MM.1S (cell line): ENCODE measurements at regions not wholly inside any gene's neighbourhood (a gene's known extent, or its start where the extent isn't known, plus 50 kb on each side); places are given as distances from the start of the nearest gene placed in this dataset.

ENCODE experiments used
- DNase-seq: peaks from one replicate; pipeline ENCODE4 v3.0.0-alpha.2; 2015
- H2AFZ ChIP-seq: fragments of 300-600 bp; sonication (generic); 2 replicates; pipeline ENCODE4 v1.6.0; 2016; ENCODE audit warnings: antibody characterized with exemption, low read length
- H3F3A ChIP-seq: fragments of 300-600 bp; sonication (generic); 2 replicates; pipeline ENCODE4 v1.6.1; 2016; ENCODE audit warnings: mild to moderate bottlenecking, antibody characterized with exemption, low read length, moderate library complexity, mixed read lengths; ENCODE audit not compliant: insufficient read depth
- H3K27ac ChIP-seq: fragments of 300-600 bp; sonication (generic); 2 replicates; pipeline ENCODE4 v1.5.1; 2016; ENCODE audit warnings: mild to moderate bottlenecking, low read length
- H3K27me3 ChIP-seq: fragments of 300-600 bp; sonication (generic); replicated peaks from 2 replicates; pipeline ENCODE4 v1.6.0; 2016; ENCODE audit warnings: low read length; ENCODE audit not compliant: insufficient read depth
- H3K36me3 ChIP-seq: fragments of 300-600 bp; sonication (generic); replicated peaks from 2 replicates; pipeline ENCODE4 v1.6.1; 2016; ENCODE audit warnings: mild to moderate bottlenecking, low read length, mixed read lengths; ENCODE audit not compliant: insufficient read depth
- H3K4me1 ChIP-seq: fragments of 300-600 bp; sonication (generic); 2 replicates; pipeline ENCODE4 v1.6.1; 2016; ENCODE audit warnings: low read length, mixed read lengths
- H3K4me2 ChIP-seq: fragments of 300-600 bp; sonication (generic); 2 replicates; pipeline ENCODE4 v1.6.0; 2016; ENCODE audit warnings: low read depth, low read length
- H3K4me3 ChIP-seq: fragments of 300-600 bp; sonication (generic); 2 replicates; pipeline ENCODE4 v1.5.1; 2016; ENCODE audit warnings: low read length, mixed read lengths
- H3K79me2 ChIP-seq: fragments of 300-600 bp; sonication (generic); 2 replicates; pipeline ENCODE4 v1.6.1; 2016; ENCODE audit warnings: mixed run types, low read length, mixed read lengths
- H3K9ac ChIP-seq: fragments of 300-600 bp; sonication (generic); 2 replicates; pipeline ENCODE4 v1.6.1; 2016; ENCODE audit warnings: low read length, mixed read lengths
- H3K9me2 ChIP-seq: fragments of 300-600 bp; sonication (generic); replicated peaks from 2 replicates; pipeline ENCODE4 v1.6.1; 2016; ENCODE audit warnings: mild to moderate bottlenecking, low read length, mixed read lengths; ENCODE audit not compliant: insufficient read depth
- H3K9me3 ChIP-seq: fragments of 300-600 bp; sonication (generic); replicated peaks from 2 replicates; pipeline ENCODE4 v1.6.1; 2016; ENCODE audit warnings: mild to moderate bottlenecking, low read length, mixed read lengths; ENCODE audit not compliant: insufficient read depth
- H4K20me1 ChIP-seq: fragments of 300-600 bp; sonication (generic); 2 replicates; pipeline ENCODE4 v1.6.1; 2016; ENCODE audit warnings: mild to moderate bottlenecking, low read length, moderate library complexity, mixed read lengths; ENCODE audit not compliant: insufficient read depth
- EZH2 ChIP-seq: fragments of 300-600 bp; sonication (generic); optimal IDR thresholded peaks from 2 replicates; pipeline ENCODE3; 2017; ENCODE audit warnings: low read depth, mild to moderate bottlenecking, antibody characterized with exemption, low read length, mixed read lengths
- EZH2phosphoT487 ChIP-seq: fragments of 300-600 bp; sonication (generic); IDR thresholded peaks from 2 replicates; pipeline ENCODE4 v1.6.1; 2018; ENCODE audit warnings: antibody characterized with exemption, low read length
- TF ChIP-seq, protein P1 (sequence below): fragments of 300-600 bp; sonication (generic); IDR thresholded peaks from 2 replicates; pipeline ENCODE4 v1.5.1; 2016; ENCODE audit warnings: antibody characterized with exemption, low read length, mixed read lengths

DNA sequence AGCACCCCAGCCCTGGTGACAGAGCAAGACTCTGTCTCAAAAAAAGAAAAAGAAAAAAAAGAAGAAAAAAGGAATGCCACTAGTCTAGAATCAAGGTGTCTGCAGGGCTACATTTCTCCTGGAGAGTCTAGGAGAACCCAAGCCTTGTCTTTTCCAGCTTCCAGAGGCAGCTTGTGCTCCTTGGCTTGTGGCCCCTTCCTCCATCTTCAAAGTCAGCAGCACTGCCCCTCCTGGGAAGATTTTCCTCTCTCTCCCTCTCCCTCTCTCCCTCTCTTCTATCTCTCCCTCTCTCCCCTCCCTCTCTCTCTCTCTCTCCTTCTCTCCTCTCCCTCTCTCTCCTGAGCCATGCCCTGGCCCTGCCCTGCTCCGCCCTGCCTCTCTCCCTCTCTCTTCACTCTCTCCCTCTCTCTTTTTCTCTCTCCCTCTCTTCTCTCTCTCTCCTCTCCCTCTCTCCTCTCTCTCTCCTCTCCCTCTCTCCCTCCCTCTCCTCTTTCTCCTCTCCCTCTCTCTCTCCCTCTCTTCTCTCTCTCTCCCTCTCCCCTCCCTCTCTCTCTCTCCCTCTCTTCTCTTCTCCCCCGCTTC lies 97.7 kb upstream of the FGF3 start:
- Histone ChIP-seq H3K27me3 (peaks cover 77% of the 10 kb centered on the region), H3K9ac (no peak overlapping the region), H3F3A (no peaks in the 10 kb centered on the region), H3K4me1 (no peaks in the 10 kb centered on the region), H3K9me2 (no peaks in the 10 kb centered on the region), H3K36me3 (no peaks in the 10 kb centered on the region), H3K4me3 (no peak overlapping the region), H3K79me2 (no peaks in the 10 kb centered on the region), H2AFZ (no peak overlapping the region), H3K9me3 (no peaks in the 10 kb centered on the region), H3K4me2 (no peak overlapping the region), H4K20me1 (no peaks in the 10 kb centered on the region), H3K27ac (no peak overlapping the region)
- no peak for TF ChIP-seq EZH2
- TF ChIP-seq EZH2phosphoT487 = no peak
- TF ChIP-seq, protein P1, sequence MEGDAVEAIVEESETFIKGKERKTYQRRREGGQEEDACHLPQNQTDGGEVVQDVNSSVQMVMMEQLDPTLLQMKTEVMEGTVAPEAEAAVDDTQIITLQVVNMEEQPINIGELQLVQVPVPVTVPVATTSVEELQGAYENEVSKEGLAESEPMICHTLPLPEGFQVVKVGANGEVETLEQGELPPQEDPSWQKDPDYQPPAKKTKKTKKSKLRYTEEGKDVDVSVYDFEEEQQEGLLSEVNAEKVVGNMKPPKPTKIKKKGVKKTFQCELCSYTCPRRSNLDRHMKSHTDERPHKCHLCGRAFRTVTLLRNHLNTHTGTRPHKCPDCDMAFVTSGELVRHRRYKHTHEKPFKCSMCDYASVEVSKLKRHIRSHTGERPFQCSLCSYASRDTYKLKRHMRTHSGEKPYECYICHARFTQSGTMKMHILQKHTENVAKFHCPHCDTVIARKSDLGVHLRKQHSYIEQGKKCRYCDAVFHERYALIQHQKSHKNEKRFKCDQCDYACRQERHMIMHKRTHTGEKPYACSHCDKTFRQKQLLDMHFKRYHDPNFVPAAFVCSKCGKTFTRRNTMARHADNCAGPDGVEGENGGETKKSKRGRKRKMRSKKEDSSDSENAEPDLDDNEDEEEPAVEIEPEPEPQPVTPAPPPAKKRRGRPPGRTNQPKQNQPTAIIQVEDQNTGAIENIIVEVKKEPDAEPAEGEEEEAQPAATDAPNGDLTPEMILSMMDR = no peak
- DNase-seq = no peak

DNA sequence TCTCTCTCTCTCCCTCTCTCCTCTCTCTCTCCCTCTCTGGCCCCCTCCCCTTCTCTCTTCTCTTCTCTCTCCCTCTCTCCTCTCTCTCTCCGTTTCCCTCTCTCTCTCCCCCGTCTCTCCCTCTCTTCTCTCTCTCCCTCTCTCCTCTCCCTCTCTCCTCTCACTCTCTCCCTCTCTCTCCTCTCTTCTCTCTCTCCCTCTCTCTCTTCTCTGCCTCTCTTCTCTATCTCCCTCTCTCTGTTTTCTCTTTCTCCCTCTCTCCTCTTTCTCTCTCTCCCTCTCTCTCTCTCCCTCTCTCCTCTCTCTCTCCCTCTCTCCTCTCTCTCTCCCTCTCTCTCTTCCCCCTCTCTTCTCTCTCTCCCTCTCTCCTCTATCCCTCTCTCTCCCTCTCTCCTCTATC lies 98.3 kb upstream of the FGF3 start:
- no peaks in the 10 kb centered on the region for H3K4me1 ChIP-seq
- H3K9me3 ChIP-seq = no peaks in the 10 kb centered on the region
- no peaks in the 10 kb centered on the region for H3K9me2 ChIP-seq
- TF ChIP-seq, protein P1 = no peak
- TF ChIP-seq EZH2 (no peak), EZH2phosphoT487 (no peak)
- no peaks in the 10 kb centered on the region for H3F3A ChIP-seq
- H3K27me3 ChIP-seq = peaks cover 77% of the 10 kb centered on the region
- H3K4me2 ChIP-seq = no peak overlapping the region
- no peaks in the 10 kb centered on the region for H3K79me2 ChIP-seq
- DNase-seq = no peak
- no peaks in the 10 kb centered on the region for H3K36me3 ChIP-seq
- no peaks in the 10 kb centered on the region for H4K20me1 ChIP-seq
- H2AFZ ChIP-seq = no peak overlapping the region
- no peak overlapping the region for H3K27ac ChIP-seq
- H3K9ac ChIP-seq = no peak overlapping the region
- H3K4me3 ChIP-seq = no peak overlapping the region

DNA sequence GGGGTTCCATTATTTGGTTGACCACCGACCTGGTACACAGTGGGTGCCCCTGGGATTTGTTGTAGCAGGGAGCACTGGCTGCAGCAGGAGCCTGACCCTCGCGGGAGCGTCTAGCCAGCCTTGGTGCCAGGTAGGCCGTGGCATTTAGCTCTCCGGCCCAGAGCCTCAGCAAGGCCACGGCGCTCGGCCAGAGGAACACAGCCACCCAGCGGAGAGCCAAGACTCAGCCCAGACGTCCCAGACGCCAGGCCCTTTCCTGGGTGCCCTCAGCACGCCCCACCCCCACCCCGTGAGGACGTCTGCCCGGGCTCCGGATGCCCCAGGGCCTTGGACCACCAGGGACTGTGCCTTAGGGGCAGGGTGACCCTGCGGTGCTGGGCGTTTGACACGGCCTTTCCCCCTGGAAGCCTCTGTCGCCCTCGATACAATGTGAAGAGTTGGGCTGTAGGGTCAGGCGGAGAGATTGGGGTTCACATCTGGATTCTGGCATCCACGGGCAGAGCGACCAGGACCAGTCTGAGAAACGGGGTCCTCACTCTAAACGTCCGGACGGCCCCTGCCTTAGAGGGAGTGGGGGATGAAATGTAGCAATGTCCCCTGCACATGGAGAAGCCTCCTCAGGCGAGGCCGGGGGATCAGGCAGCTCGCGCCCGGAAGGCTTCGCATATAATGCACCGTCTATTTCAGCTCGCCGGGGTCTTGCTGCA lies 99.2 kb upstream of the FGF3 start:
- peaks cover 77% of the 10 kb centered on the region for H3K27me3 ChIP-seq
- H3K9me2 ChIP-seq = no peaks in the 10 kb centered on the region
- no peaks in the 10 kb centered on the region for H3K79me2 ChIP-seq
- no peak overlapping the region for H2AFZ ChIP-seq
- H3K4me1 ChIP-seq = no peaks in the 10 kb centered on the region
- H3K4me2 ChIP-seq = peak overlapping the region; percentile 13; the same call in 1 of the 2 replicates
- H3K9me3 ChIP-seq = no peaks in the 10 kb centered on the region
- H3K36me3 ChIP-seq = no peaks in the 10 kb centered on the region
- DNase-seq = no peak
- H3F3A ChIP-seq = no peaks in the 10 kb centered on the region
- H4K20me1 ChIP-seq = no peaks in the 10 kb centered on the region
- H3K27ac ChIP-seq = no peak overlapping the region
- TF ChIP-seq, protein P1 = no peak
- TF ChIP-seq EZH2phosphoT487 (no peak), EZH2 (no peak)
- no peak overlapping the region for H3K9ac ChIP-seq
- H3K4me3 ChIP-seq = no peak overlapping the region
